Neuronal stem cell (in vitro differentiated cells): ENCODE measurements at regions not wholly inside any gene's neighbourhood (a gene's known extent, or its start where the extent isn't known, plus 50 kb on each side); places are given as distances from the start of the nearest gene placed in this dataset.

Source experiments
- DNase-seq: peaks from one replicate; pipeline ENCODE4 v3.0.0-alpha.2; 2013; ENCODE audit warnings: low spot score
- H2AFZ ChIP-seq: one replicate; pipeline ENCODE4 v1.6.1; 2013; ENCODE audit warnings: mild to moderate bottlenecking, low read length, inconsistent platforms
- H2AK5ac ChIP-seq: 2 replicates; pipeline ENCODE4 v1.6.1; 2013; ENCODE audit warnings: low read depth, mild to moderate bottlenecking, inconsistent platforms, low read length, moderate library complexity, mixed read lengths
- H2BK120ac ChIP-seq: 2 replicates; pipeline ENCODE4 v1.6.1; 2013; ENCODE audit warnings: low read depth, mild to moderate bottlenecking, inconsistent platforms, low read length, moderate library complexity, mixed read lengths
- H2BK12ac ChIP-seq: one replicate; pipeline ENCODE4 v1.6.1; 2013; ENCODE audit warnings: low read length, inconsistent platforms
- H2BK15ac ChIP-seq: 2 replicates; pipeline ENCODE4 v1.6.1; 2013; ENCODE audit warnings: mild to moderate bottlenecking, low read length, inconsistent platforms, mixed read lengths
- H2BK5ac ChIP-seq: one replicate; pipeline ENCODE4 v1.6.1; 2013; ENCODE audit warnings: inconsistent platforms, mild to moderate bottlenecking, low read length, moderate library complexity
- H3K14ac ChIP-seq: one replicate; pipeline ENCODE4 v1.6.1; 2013; ENCODE audit warnings: low read length, inconsistent platforms
- H3K18ac ChIP-seq: 2 replicates; pipeline ENCODE4 v1.6.1; 2013; ENCODE audit warnings: low read length, inconsistent platforms
- H3K23ac ChIP-seq: 2 replicates; pipeline ENCODE4 v1.6.1; 2013; ENCODE audit warnings: low read depth, mild to moderate bottlenecking, mixed read lengths, low read length, inconsistent platforms; ENCODE audit not compliant: poor library complexity
- H3K27ac ChIP-seq: replicated peaks from 3 replicates; pipeline ENCODE4 v1.5.1; 2013; ENCODE audit warnings: low read length, inconsistent platforms
- H3K27me3 ChIP-seq, 3 experiments: 2 replicates each; pipeline ENCODE4 v1.6.1; 2013; ENCODE audit warnings: low read length in 3 of 3, mild to moderate bottlenecking in 2 of 3, inconsistent platforms in 1 of 3, low read depth in 1 of 3, mixed read lengths in 1 of 3, moderate library complexity in 1 of 3; ENCODE audit not compliant: control insufficient read depth in 3 of 3, insufficient read depth in 3 of 3
- H3K36me3 ChIP-seq, 2 donors: replicated peaks in 1 of 2; 2 replicates each; pipeline ENCODE4 v1.6.1; 2013; ENCODE audit warnings: low read length in 2 of 2; ENCODE audit not compliant: control insufficient read depth in 2 of 2, insufficient read depth in 2 of 2
- H3K4ac ChIP-seq: 2 replicates; pipeline ENCODE4 v1.6.1; 2013; ENCODE audit warnings: inconsistent platforms, mild to moderate bottlenecking, low read length, moderate library complexity
- H3K4me1 ChIP-seq, 2 donors: 1 replicate in 1 of 2; 2 replicates in 1 of 2; pipeline ENCODE4 v1.6.1; 2013; ENCODE audit warnings: low read length in 2 of 2, low read depth in 1 of 2; ENCODE audit not compliant: control insufficient read depth in 2 of 2, insufficient read depth in 1 of 2
- H3K4me2 ChIP-seq: one replicate; pipeline ENCODE4 v1.6.1; 2013; ENCODE audit warnings: mild to moderate bottlenecking, low read length, inconsistent platforms; ENCODE audit not compliant: insufficient read depth, poor library complexity, severe bottlenecking
- H3K4me3 ChIP-seq, 2 donors: 2 replicates each; pipeline ENCODE4 v1.5.1; 2013; ENCODE audit warnings: low read length in 2 of 2, mild to moderate bottlenecking in 2 of 2, inconsistent platforms in 1 of 2, moderate library complexity in 1 of 2
- H3K79me1 ChIP-seq: one replicate; pipeline ENCODE4 v1.6.1; 2013; ENCODE audit warnings: low read depth, mild to moderate bottlenecking, inconsistent platforms, low read length, moderate library complexity
- H3K9ac ChIP-seq: one replicate; pipeline ENCODE4 v1.6.1; 2013; ENCODE audit warnings: mild to moderate bottlenecking, low read depth, low read length, inconsistent platforms; ENCODE audit not compliant: poor library complexity
- H3K9me3 ChIP-seq, 2 donors: replicated peaks in 1 of 2; 2 replicates each; pipeline versions ENCODE3 to v1.6.1; 2013; ENCODE audit warnings: low read length in 2 of 2, mild to moderate bottlenecking in 2 of 2, inconsistent platforms in 1 of 2, low read depth in 1 of 2, mixed read lengths in 1 of 2, moderate library complexity in 1 of 2; ENCODE audit not compliant: control insufficient read depth in 2 of 2, insufficient read depth in 1 of 2
- H4K8ac ChIP-seq: one replicate; pipeline ENCODE4 v1.6.1; 2013; ENCODE audit warnings: low read depth, mild to moderate bottlenecking, inconsistent platforms, low read length, moderate library complexity
- H4K91ac ChIP-seq: one replicate; pipeline ENCODE4 v1.6.1; 2013; ENCODE audit warnings: low read length, low read depth, mild to moderate bottlenecking, inconsistent platforms; ENCODE audit not compliant: poor library complexity
- WGBS, 2 donors: extraction: QIAGEN DNeasy Blood & Tissue Kit; methylation state at CpG; one replicate each; pipeline ENCODE4 v1.1.7; 2013; ENCODE audit warnings: missing lambda C conversion rate in 2 of 2, mixed read lengths in 1 of 2; ENCODE audit not compliant: insufficient read length in 2 of 2, insufficient replicate concordance in 1 of 2; ENCODE audit errors: extremely low coverage in 2 of 2; 5-methylcytosine and 5-hydroxymethylcytosine counted together

- H2BK15ac ChIP-seq, result no peak overlapping the region
- H3K4me3 ChIP-seq, result no peak overlapping the region
- no peak overlapping the region for H2AK5ac ChIP-seq
- no peak for DNase-seq
- H3K4ac ChIP-seq, result no peak overlapping the region
- peak overlapping the region; percentile 46 for H2AFZ ChIP-seq
- H2BK120ac ChIP-seq, result no peak overlapping the region
- no peaks in the 10 kb centered on the region for H3K27me3 ChIP-seq
- WGBS, 2 donors, result no CpG with 5 or more reads among the region's 5 CpGs
- no peaks in the 10 kb centered on the region for H3K79me1 ChIP-seq
- H3K23ac ChIP-seq, result no peak overlapping the region
- no peak overlapping the region for H3K14ac ChIP-seq
- H3K9ac ChIP-seq, result no peak overlapping the region
- H2BK12ac ChIP-seq, result no peak overlapping the region
- no peak overlapping the region for H4K91ac ChIP-seq
- H3K18ac ChIP-seq, result no peak overlapping the region
- H3K27ac ChIP-seq, result no peak overlapping the region
- no peaks in the 10 kb centered on the region for H3K9me3 ChIP-seq
- no peak overlapping the region for H4K8ac ChIP-seq
- H3K4me2 ChIP-seq, result no peak overlapping the region
- H2BK5ac ChIP-seq, result no peak overlapping the region
- H3K4me1 ChIP-seq, result no peaks in the 10 kb centered on the region
- H3K36me3 ChIP-seq, result no peaks in the 10 kb centered on the region
Observed at GRCh38 chr6:93927731-93928130, 508.4 kb upstream of the EPHA7 start.

DNA sequence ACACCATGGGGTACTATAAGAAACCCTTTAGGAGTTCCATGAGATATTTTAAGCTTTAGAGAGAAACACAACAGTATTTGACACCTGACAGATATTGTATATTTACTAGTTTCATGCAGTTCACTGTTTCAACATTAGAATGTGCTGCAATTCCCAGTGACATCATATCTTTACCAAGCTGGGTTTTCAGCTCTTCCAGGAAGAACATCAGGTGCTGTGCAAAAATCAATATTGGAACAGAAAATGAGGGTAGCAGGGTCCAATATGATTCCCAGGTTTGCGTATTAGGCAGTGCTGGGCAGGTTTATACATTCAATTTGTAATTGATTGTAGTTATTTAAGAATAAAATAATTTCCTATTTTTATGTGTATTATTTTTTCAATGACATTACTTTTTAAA is 500.0 kb upstream of the EPHA7 start:
- no peak overlapping the region for H2BK15ac ChIP-seq
- H3K4me1 ChIP-seq, result no peaks in the 10 kb centered on the region
- H3K79me1 ChIP-seq, result no peaks in the 10 kb centered on the region
- no peak overlapping the region for H2BK120ac ChIP-seq
- no peak overlapping the region for H3K14ac ChIP-seq
- H2BK5ac ChIP-seq, result no peak overlapping the region
- no peak overlapping the region for H3K9ac ChIP-seq
- no peak for DNase-seq
- no peaks in the 10 kb centered on the region for H3K36me3 ChIP-seq
- H3K27me3 ChIP-seq, result no peaks in the 10 kb centered on the region
- no peak overlapping the region for H3K27ac ChIP-seq
- H3K4me2 ChIP-seq, result no peak overlapping the region
- no peak overlapping the region for H3K4me3 ChIP-seq
- H2BK12ac ChIP-seq, result no peak overlapping the region
- no CpG with 5 or more reads among the region's 1 CpG for WGBS, 2 donors
- H3K18ac ChIP-seq, result no peak overlapping the region
- H4K91ac ChIP-seq, result no peak overlapping the region
- H3K9me3 ChIP-seq, result peaks cover 0 to 4% of the 10 kb centered on the region in 2 donors
- H4K8ac ChIP-seq, result no peak overlapping the region
- no peak overlapping the region for H2AFZ ChIP-seq
- H3K4ac ChIP-seq, result no peak overlapping the region
- no peak overlapping the region for H3K23ac ChIP-seq
- H2AK5ac ChIP-seq, result no peak overlapping the region

GRCh38 chr6:93918258-93918657 is 498.9 kb upstream of the EPHA7 start:
- H2BK15ac ChIP-seq, result no peak overlapping the region
- no peak overlapping the region for H3K4ac ChIP-seq
- no peak overlapping the region for H3K23ac ChIP-seq
- H3K79me1 ChIP-seq, result no peaks in the 10 kb centered on the region
- no peak overlapping the region for H3K14ac ChIP-seq
- DNase-seq, result no peak
- H3K27ac ChIP-seq, result no peak overlapping the region
- no peaks in the 10 kb centered on the region for H3K27me3 ChIP-seq
- H2BK12ac ChIP-seq, result no peak overlapping the region
- no peaks in the 10 kb centered on the region for H3K36me3 ChIP-seq
- no peak overlapping the region for H3K4me3 ChIP-seq
- H4K91ac ChIP-seq, result no peak overlapping the region
- peaks cover 0 to 4% of the 10 kb centered on the region in 2 donors for H3K9me3 ChIP-seq
- no CpG with 5 or more reads among the region's 3 CpGs for WGBS, 2 donors
- no peak overlapping the region for H2AK5ac ChIP-seq
- no peak overlapping the region for H3K18ac ChIP-seq
- H3K4me2 ChIP-seq, result no peak overlapping the region
- no peak overlapping the region for H4K8ac ChIP-seq
- no peak overlapping the region for H2BK120ac ChIP-seq
- H2AFZ ChIP-seq, result no peak overlapping the region
- H3K9ac ChIP-seq, result no peak overlapping the region
- no peak overlapping the region for H2BK5ac ChIP-seq
- no peaks in the 10 kb centered on the region for H3K4me1 ChIP-seq

DNA sequence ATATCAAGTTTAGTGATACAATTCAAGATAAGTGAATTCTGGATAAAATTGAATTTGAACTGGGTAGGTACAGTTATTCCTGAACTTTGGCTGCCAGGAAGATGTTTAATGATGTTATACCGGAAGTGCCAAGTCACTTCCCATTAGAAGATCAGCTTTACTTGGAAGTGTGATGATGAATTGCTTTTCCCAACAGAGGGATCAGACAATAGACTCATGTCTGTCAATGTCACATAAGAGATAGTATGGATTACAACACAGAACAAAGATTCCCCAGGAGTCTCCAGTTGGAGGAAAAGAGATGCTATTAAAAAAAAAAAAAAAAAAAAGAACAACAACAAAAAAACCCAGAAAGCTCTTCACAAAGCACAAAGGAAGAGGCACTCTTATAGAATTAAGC is 497.9 kb upstream of the EPHA7 start:
- Histone ChIP-seq H3K18ac (no peak overlapping the region), H4K91ac (no peak overlapping the region), H3K4me1 (no peaks in the 10 kb centered on the region), H2BK12ac (no peak overlapping the region), H3K4me2 (no peak overlapping the region), H3K4me3 (no peak overlapping the region), H3K4ac (no peak overlapping the region), H3K9ac (no peak overlapping the region), H3K27me3 (no peaks in the 10 kb centered on the region), H2BK120ac (no peak overlapping the region), H3K23ac (no peak overlapping the region), H4K8ac (no peak overlapping the region), H2BK5ac (no peak overlapping the region), H3K27ac (no peak overlapping the region), H2BK15ac (no peak overlapping the region), H3K79me1 (no peaks in the 10 kb centered on the region), H3K9me3 (peaks cover 0 to 4% of the 10 kb centered on the region in 2 donors), H3K36me3 (no peaks in the 10 kb centered on the region), H2AFZ (no peak overlapping the region), H2AK5ac (no peak overlapping the region), H3K14ac (no peak overlapping the region)
- WGBS, 2 donors, result no CpG with 5 or more reads among the region's 1 CpG
- no peak for DNase-seq
